ENCODE measurements at regions not wholly inside any gene's neighbourhood (a gene's known extent, or its start where the extent isn't known, plus 50 kb on each side); places are given as distances from the start of the nearest gene placed in this dataset.
A peak's percentile ranks its signal among the peaks of the same experiment; 100 is the strongest.
"Not testable (repeated sequence)": the region's sequence is repeated elsewhere in the genome, so short reads cannot be mapped to it uniquely, and the experiment has no call there.

GRCh38 chr12:4139191-4139590, 134.4 kb upstream of the CCND2 start:
- no peak for TF ChIP-seq ZNF274 (IDR thresholded peaks at IDR 0.05; ENCODE audit: low read depth, low read length)
- H3K4me3 ChIP-seq (ENCODE audit: low read length): peak overlapping the region; percentile 9; the same call in 1 of the 2 replicates

GRCh38 chr12:4138532-4138931, 135.0 kb upstream of the CCND2 start:
- not testable (repeated sequence) for H3K4me3 ChIP-seq (ENCODE audit: low read length)

- no peak overlapping the region for H3K4me3 ChIP-seq (ENCODE audit: low read length)
- no peak for TF ChIP-seq ZNF274 (IDR thresholded peaks at IDR 0.05; ENCODE audit: low read depth, low read length)
Measured at GRCh38 chr12:4138051-4138450, 135.5 kb upstream of the CCND2 start.

GRCh38 chr12:4137441-4137840, 136.1 kb upstream of the CCND2 start:
- no peak for TF ChIP-seq ZNF274 (IDR thresholded peaks at IDR 0.05; ENCODE audit: low read depth, low read length)
- H3K4me3 ChIP-seq (ENCODE audit: low read length): no peak overlapping the region

- no peak overlapping the region for H3K4me3 ChIP-seq (ENCODE audit: low read length)
- TF ChIP-seq ZNF274 (IDR thresholded peaks at IDR 0.05; ENCODE audit: low read depth, low read length): no peak
Measured at GRCh38 chr12:4137015-4137414, 136.5 kb upstream of the CCND2 start.

- no peak for TF ChIP-seq ZNF274 (IDR thresholded peaks at IDR 0.05; ENCODE audit: low read depth, low read length)
- H3K4me3 ChIP-seq (ENCODE audit: low read length): no peak overlapping the region; the same call in 1 of the 2 replicates
Measured at GRCh38 chr12:4135919-4136605, 137.5 kb upstream of the CCND2 start.

GRCh38 chr12:4134448-4135263, 138.9 kb upstream of the CCND2 start:
- no peak for TF ChIP-seq ZNF274 (IDR thresholded peaks at IDR 0.05; ENCODE audit: low read depth, low read length)
- no peak overlapping the region for H3K4me3 ChIP-seq (ENCODE audit: low read length)

GRCh38 chr12:4133636-4134447, 139.7 kb upstream of the CCND2 start:
- H3K4me3 ChIP-seq (ENCODE audit: low read length): no peak overlapping the region
- no peak for TF ChIP-seq ZNF274 (IDR thresholded peaks at IDR 0.05; ENCODE audit: low read depth, low read length)

GRCh38 chr12:4133029-4133428, 140.5 kb upstream of the CCND2 start:
- no peak for TF ChIP-seq ZNF274 (IDR thresholded peaks at IDR 0.05; ENCODE audit: low read depth, low read length)
- H3K4me3 ChIP-seq (ENCODE audit: low read length): no peak overlapping the region

- TF ChIP-seq ZNF274 (IDR thresholded peaks at IDR 0.05; ENCODE audit: low read depth, low read length): no peak
- H3K4me3 ChIP-seq (ENCODE audit: low read length): no peak overlapping the region
Measured at GRCh38 chr12:4121506-4122020, 152.0 kb upstream of the CCND2 start.

GRCh38 chr12:4120316-4120917, 153.1 kb upstream of the CCND2 start:
- TF ChIP-seq ZNF274 (IDR thresholded peaks at IDR 0.05; ENCODE audit: low read depth, low read length): no peak
- no peak overlapping the region for H3K4me3 ChIP-seq (ENCODE audit: low read length)

GRCh38 chr12:4119157-4119761, 154.3 kb upstream of the CCND2 start:
- H3K4me3 ChIP-seq (ENCODE audit: low read length): no peak overlapping the region; the same call in 1 of the 2 replicates
- TF ChIP-seq ZNF274 (IDR thresholded peaks at IDR 0.05; ENCODE audit: low read depth, low read length): no peak

- peak overlapping the region; percentile 56; the same call in 1 of the 2 replicates for H3K4me3 ChIP-seq (ENCODE audit: low read length)
- no peak for TF ChIP-seq ZNF274 (IDR thresholded peaks at IDR 0.05; ENCODE audit: low read depth, low read length)
Measured at GRCh38 chr12:4118601-4119156, 154.9 kb upstream of the CCND2 start.
